ENCODE measurements at regions not wholly inside any gene's neighbourhood (a gene's known extent, or its start where the extent isn't known, plus 50 kb on each side); places are given as distances from the start of the nearest gene placed in this dataset.

DNA sequence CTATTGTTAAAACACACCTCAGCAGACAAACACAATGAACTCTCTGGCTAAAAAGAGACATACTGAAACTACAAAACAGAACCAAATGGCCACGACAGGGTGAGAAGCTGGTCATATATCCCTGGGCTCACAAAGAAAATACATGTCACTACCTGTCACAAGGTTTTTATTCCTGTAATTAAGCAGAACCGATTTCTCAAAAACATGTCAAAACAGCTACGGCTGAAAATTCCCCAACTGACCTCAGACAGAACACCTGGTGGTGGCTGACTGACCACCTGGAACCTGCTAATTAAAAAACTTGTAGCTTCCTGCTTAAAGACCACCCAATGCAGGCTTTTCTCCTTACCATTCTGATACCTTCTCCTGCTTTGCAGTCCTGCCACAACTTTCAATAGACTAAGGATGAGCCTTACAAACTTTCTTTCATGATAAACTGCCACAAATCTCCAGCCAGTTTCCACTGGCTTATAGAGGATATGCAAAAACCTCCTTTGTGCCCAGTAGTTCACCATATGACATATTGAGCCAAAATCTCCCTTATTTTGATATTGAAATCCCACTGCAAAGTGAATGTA lies 571.9 kb downstream of the SPOCK3 start:
- Histone ChIP-seq H3K27me3 (replicated peaks; ENCODE audit: insufficient read depth) (no peaks in the 10 kb centered on the region), H3K4me3 (no peak overlapping the region), H3K27ac (no peak overlapping the region), H3K36me3 (no peaks in the 10 kb centered on the region), H3K4me1 (ENCODE audit: control insufficient read depth in 1 of 2, low read depth in 2 of 2) (no peaks in the 10 kb centered on the region), H3K9me3 (no peaks in the 10 kb centered on the region)
- ATAC-seq (ENCODE audit: insufficient number of reproducible peaks, low FRiP score, low read depth) (no peak), DNase-seq (ENCODE audit: low spot score) (no peak)
- TF ChIP-seq, protein P1, sequence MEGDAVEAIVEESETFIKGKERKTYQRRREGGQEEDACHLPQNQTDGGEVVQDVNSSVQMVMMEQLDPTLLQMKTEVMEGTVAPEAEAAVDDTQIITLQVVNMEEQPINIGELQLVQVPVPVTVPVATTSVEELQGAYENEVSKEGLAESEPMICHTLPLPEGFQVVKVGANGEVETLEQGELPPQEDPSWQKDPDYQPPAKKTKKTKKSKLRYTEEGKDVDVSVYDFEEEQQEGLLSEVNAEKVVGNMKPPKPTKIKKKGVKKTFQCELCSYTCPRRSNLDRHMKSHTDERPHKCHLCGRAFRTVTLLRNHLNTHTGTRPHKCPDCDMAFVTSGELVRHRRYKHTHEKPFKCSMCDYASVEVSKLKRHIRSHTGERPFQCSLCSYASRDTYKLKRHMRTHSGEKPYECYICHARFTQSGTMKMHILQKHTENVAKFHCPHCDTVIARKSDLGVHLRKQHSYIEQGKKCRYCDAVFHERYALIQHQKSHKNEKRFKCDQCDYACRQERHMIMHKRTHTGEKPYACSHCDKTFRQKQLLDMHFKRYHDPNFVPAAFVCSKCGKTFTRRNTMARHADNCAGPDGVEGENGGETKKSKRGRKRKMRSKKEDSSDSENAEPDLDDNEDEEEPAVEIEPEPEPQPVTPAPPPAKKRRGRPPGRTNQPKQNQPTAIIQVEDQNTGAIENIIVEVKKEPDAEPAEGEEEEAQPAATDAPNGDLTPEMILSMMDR (IDR thresholded peaks at IDR 0.05): no peak

DNA sequence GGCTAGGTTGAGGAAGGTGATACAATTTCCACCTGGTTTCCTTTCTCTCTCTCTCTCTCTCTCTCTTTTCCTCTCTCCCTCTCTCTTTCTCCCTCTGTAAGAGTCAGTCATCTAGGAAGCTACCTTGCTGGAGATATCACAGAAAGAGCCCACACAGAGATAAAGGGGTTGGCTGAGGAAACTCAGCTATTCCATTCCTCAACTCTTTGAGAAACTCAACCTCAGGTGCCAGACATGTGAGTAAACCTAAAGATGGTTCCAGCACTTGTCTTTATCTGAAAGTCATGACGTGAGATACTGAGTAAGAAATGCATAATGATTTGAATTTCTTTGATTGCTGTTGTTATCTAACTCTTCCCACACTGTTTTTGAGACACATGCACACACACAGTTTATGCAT lies 564.0 kb downstream of the SPOCK3 start:
- Histone ChIP-seq H3K9me3 (no peaks in the 10 kb centered on the region), H3K4me3 (no peak overlapping the region), H3K4me1 (ENCODE audit: control insufficient read depth in 1 of 2, low read depth in 2 of 2) (no peaks in the 10 kb centered on the region), H3K27ac (no peak overlapping the region), H3K27me3 (replicated peaks; ENCODE audit: insufficient read depth) (no peaks in the 10 kb centered on the region), H3K36me3 (no peaks in the 10 kb centered on the region)
- TF ChIP-seq, protein P1 (IDR thresholded peaks at IDR 0.05): no peak
- DNase-seq (ENCODE audit: low spot score) (no peak), ATAC-seq (ENCODE audit: insufficient number of reproducible peaks, low FRiP score, low read depth) (no peak)

DNA sequence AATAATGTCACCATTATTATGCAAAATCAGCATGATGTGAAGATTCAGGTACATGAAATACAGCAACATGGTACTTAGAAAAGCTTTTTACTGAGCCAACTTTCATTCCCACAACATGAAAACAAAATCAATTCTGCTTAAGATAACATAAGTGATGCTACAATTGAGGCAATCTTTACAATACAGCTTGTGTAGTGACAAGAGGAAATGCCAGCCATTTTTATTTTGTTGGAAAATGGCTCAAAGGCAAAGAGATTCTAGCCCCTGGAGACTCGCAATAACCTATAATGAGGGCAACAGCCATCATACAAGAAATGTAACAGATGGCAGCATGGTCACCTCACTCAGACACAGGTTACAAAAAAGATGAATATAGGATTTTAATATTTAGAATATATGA lies 560.4 kb downstream of the SPOCK3 start:
- no peak for DNase-seq (ENCODE audit: low spot score)
- H3K9me3 ChIP-seq: no peaks in the 10 kb centered on the region
- no peak overlapping the region for H3K4me3 ChIP-seq
- H3K4me1 ChIP-seq (ENCODE audit: control insufficient read depth in 1 of 2, low read depth in 2 of 2): no peaks in the 10 kb centered on the region
- H3K27me3 ChIP-seq (replicated peaks; ENCODE audit: insufficient read depth): no peaks in the 10 kb centered on the region
- no peaks in the 10 kb centered on the region for H3K36me3 ChIP-seq
- H3K27ac ChIP-seq: no peak overlapping the region
- TF ChIP-seq, protein P1 (IDR thresholded peaks at IDR 0.05): no peak
- ATAC-seq (ENCODE audit: insufficient number of reproducible peaks, low FRiP score, low read depth): no peak

DNA sequence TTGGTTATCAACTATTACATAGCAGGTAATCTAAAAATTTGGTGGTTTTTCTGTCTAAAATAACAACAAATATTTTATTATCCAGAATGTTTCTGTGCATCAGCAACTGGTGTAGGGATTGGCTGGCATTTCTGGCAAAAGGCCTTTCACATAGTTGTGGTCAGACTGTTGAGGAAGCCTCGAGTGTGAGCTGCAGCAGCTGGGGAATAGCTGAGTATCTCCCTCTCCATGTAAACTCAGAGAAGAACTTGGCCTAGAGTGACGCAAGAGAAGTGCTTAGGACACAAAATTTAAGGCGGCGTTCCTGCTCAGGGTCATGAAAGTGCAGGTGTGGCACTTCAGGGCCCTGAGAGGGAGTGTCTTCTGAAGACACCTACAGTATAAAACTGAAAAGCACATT lies 558.9 kb downstream of the SPOCK3 start:
- ATAC-seq (ENCODE audit: insufficient number of reproducible peaks, low FRiP score, low read depth) (no peak), DNase-seq (ENCODE audit: low spot score) (no peak)

DNA sequence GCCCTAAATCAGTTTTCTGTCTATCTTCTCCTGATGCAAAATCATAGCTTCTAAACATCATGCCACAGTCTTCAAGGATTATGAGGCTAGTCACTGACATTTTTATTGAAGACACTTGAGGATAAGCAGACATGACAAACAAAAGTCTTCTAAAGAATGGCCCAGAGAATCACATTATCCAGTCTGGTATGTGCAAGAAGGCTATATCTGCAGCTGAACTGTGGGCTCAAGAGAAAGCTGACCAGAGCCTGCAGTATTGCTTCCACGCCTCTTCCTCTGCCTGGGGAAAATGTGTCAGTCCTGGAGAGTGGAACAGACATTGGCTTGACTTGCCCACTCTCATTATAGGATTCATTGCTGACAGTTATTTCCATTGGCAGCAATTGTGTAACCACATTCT lies 553.5 kb downstream of the SPOCK3 start:
- no peaks in the 10 kb centered on the region for H3K27me3 ChIP-seq (replicated peaks; ENCODE audit: insufficient read depth)
- H3K4me1 ChIP-seq (ENCODE audit: control insufficient read depth in 1 of 2, low read depth in 2 of 2): no peaks in the 10 kb centered on the region
- no peaks in the 10 kb centered on the region for H3K9me3 ChIP-seq
- TF ChIP-seq, protein P1 (IDR thresholded peaks at IDR 0.05): no peak
- ATAC-seq (ENCODE audit: insufficient number of reproducible peaks, low FRiP score, low read depth) (no peak), DNase-seq (ENCODE audit: low spot score) (no peak)
- H3K36me3 ChIP-seq: no peaks in the 10 kb centered on the region
- H3K27ac ChIP-seq: no peak overlapping the region
- H3K4me3 ChIP-seq: no peak overlapping the region

More for the DNA sequence above, 558.9 kb downstream of the SPOCK3 start:
- H3K4me1 ChIP-seq (ENCODE audit: control insufficient read depth in 1 of 2, low read depth in 2 of 2): no peaks in the 10 kb centered on the region
- H3K27ac ChIP-seq: no peak overlapping the region
- no peaks in the 10 kb centered on the region for H3K36me3 ChIP-seq
- no peaks in the 10 kb centered on the region for H3K9me3 ChIP-seq
- no peaks in the 10 kb centered on the region for H3K27me3 ChIP-seq (replicated peaks; ENCODE audit: insufficient read depth)
- TF ChIP-seq, protein P1 (IDR thresholded peaks at IDR 0.05): no peak
- H3K4me3 ChIP-seq: no peak overlapping the region
